ENCODE measurements at regions not wholly inside any gene's neighbourhood (a gene's known extent, or its start where the extent isn't known, plus 50 kb on each side); places are given as distances from the start of the nearest gene placed in this dataset.
A peak's percentile ranks its signal among the peaks of the same experiment; 100 is the strongest.

- Histone ChIP-seq H3K27me3 (ENCODE audit: control insufficient read depth, insufficient read depth, low read length) (no peaks in the 10 kb centered on the region), H3K36me3 (ENCODE audit: control insufficient read depth, insufficient read depth, low read length) (no peaks in the 10 kb centered on the region), H3K4me3 (ENCODE audit: low read depth, low read length) (no peak overlapping the region)
- no peak for FAIRE-seq
- DNase-seq (ENCODE audit: low read depth), result no peak
- no peak for TF ChIP-seq CTCF (IDR thresholded peaks at IDR 0.05; ENCODE audit: insufficient read depth, low read length, severe bottlenecking)
These were observed 342.6 kb downstream of the C4orf33 start for GRCh38 chr4:129438456-129438981.

GRCh38 chr4:129446074-129446473 is 350.1 kb downstream of the C4orf33 start:
- FAIRE-seq, result no peak
- TF ChIP-seq CTCF (IDR thresholded peaks at IDR 0.05; ENCODE audit: insufficient read depth, low read length, severe bottlenecking), result no peak
- no peak overlapping the region for H3K4me3 ChIP-seq (ENCODE audit: low read depth, low read length)
- DNase-seq (ENCODE audit: low read depth), result peak; percentile 69
- H3K36me3 ChIP-seq (ENCODE audit: control insufficient read depth, insufficient read depth, low read length), result no peaks in the 10 kb centered on the region
- H3K27me3 ChIP-seq (ENCODE audit: control insufficient read depth, insufficient read depth, low read length), result no peaks in the 10 kb centered on the region

GRCh38 chr4:129453524-129454200 is 357.7 kb downstream of the C4orf33 start:
- no peaks in the 10 kb centered on the region for H3K27me3 ChIP-seq (ENCODE audit: control insufficient read depth, insufficient read depth, low read length)
- H3K36me3 ChIP-seq (ENCODE audit: control insufficient read depth, insufficient read depth, low read length), result no peaks in the 10 kb centered on the region
- no peak for TF ChIP-seq CTCF (IDR thresholded peaks at IDR 0.05; ENCODE audit: insufficient read depth, low read length, severe bottlenecking)
- no peak for FAIRE-seq
- H3K4me3 ChIP-seq (ENCODE audit: low read depth, low read length), result no peak overlapping the region
- DNase-seq (ENCODE audit: low read depth), result no peak

GRCh38 chr4:129455482-129455881 is 359.5 kb downstream of the C4orf33 start:
- no peak overlapping the region for H3K4me3 ChIP-seq (ENCODE audit: low read depth, low read length)
- FAIRE-seq, result no peak
- no peak for TF ChIP-seq CTCF (IDR thresholded peaks at IDR 0.05; ENCODE audit: insufficient read depth, low read length, severe bottlenecking)
- H3K27me3 ChIP-seq (ENCODE audit: control insufficient read depth, insufficient read depth, low read length), result no peaks in the 10 kb centered on the region
- H3K36me3 ChIP-seq (ENCODE audit: control insufficient read depth, insufficient read depth, low read length), result no peaks in the 10 kb centered on the region
- no peak for DNase-seq (ENCODE audit: low read depth)

- FAIRE-seq (no peak), DNase-seq (ENCODE audit: low read depth) (no peak)
- H3K36me3 ChIP-seq (ENCODE audit: control insufficient read depth, insufficient read depth, low read length), result no peaks in the 10 kb centered on the region
- no peaks in the 10 kb centered on the region for H3K27me3 ChIP-seq (ENCODE audit: control insufficient read depth, insufficient read depth, low read length)
- no peak overlapping the region for H3K4me3 ChIP-seq (ENCODE audit: low read depth, low read length)
- no peak for TF ChIP-seq CTCF (IDR thresholded peaks at IDR 0.05; ENCODE audit: insufficient read depth, low read length, severe bottlenecking)
These were observed 372.7 kb downstream of the C4orf33 start for GRCh38 chr4:129468624-129469023.

GRCh38 chr4:129474698-129475097 is 378.7 kb downstream of the C4orf33 start:
- no peak for FAIRE-seq
- TF ChIP-seq CTCF (IDR thresholded peaks at IDR 0.05; ENCODE audit: insufficient read depth, low read length, severe bottlenecking), result no peak
- no peak overlapping the region for H3K4me3 ChIP-seq (ENCODE audit: low read depth, low read length)
- DNase-seq (ENCODE audit: low read depth), result no peak
- no peaks in the 10 kb centered on the region for H3K36me3 ChIP-seq (ENCODE audit: control insufficient read depth, insufficient read depth, low read length)
- no peaks in the 10 kb centered on the region for H3K27me3 ChIP-seq (ENCODE audit: control insufficient read depth, insufficient read depth, low read length)
